Neural cell (in vitro differentiated cells): ENCODE measurements at regions not wholly inside any gene's neighbourhood (a gene's known extent, or its start where the extent isn't known, plus 50 kb on each side); places are given as distances from the start of the nearest gene placed in this dataset.

ENCODE experiments used
- H2AFZ ChIP-seq: fragments of 200-600, 300-800 bp; sonication (generic), shearing (Covaris generic); 2 replicates; pipeline ENCODE4 v1.6.0; 2014; ENCODE audit warnings: low read depth, mild to moderate bottlenecking, antibody characterized with exemption, low read length, moderate library complexity
- H3F3A ChIP-seq: fragments of 200-600 bp; shearing (Covaris generic); 2 replicates; pipeline ENCODE4 v1.6.1; 2016; ENCODE audit warnings: mild to moderate bottlenecking, moderate library complexity, mixed read lengths, antibody characterized with exemption, low read length; ENCODE audit not compliant: insufficient read depth, poor library complexity, severe bottlenecking
- H3K27ac ChIP-seq: fragments of 200-600, 300-800 bp; sonication (generic), shearing (Covaris generic); 2 replicates; pipeline ENCODE4 v1.5.1; 2014; ENCODE audit warnings: mild to moderate bottlenecking, low read length, moderate library complexity
- H3K27me3 ChIP-seq: fragments of 300-800, 200-600 bp; sonication (generic), shearing (Covaris generic); 2 replicates; pipeline ENCODE4 v1.6.0; 2014; ENCODE audit warnings: mild to moderate bottlenecking, low read depth, low read length, moderate library complexity; ENCODE audit not compliant: insufficient read depth
- H3K36me3 ChIP-seq: fragments of 300-800, 200-600 bp; sonication (generic), shearing (Covaris generic); 2 replicates; pipeline ENCODE4 v1.5.1; 2014; ENCODE audit warnings: mild to moderate bottlenecking, antibody characterized with exemption, low read length, moderate library complexity; ENCODE audit not compliant: insufficient read depth
- H3K4me2 ChIP-seq: fragments of 300-800, 200-600 bp; sonication (generic), shearing (Covaris generic); 2 replicates; pipeline ENCODE4 v1.6.0; 2014; ENCODE audit warnings: mild to moderate bottlenecking, low read length
- H3K4me3 ChIP-seq: fragments of 300-800, 200-600 bp; sonication (generic), shearing (Covaris generic); 2 replicates; pipeline ENCODE4 v1.5.1; 2014; ENCODE audit warnings: mild to moderate bottlenecking, low read length, moderate library complexity
- H3K79me2 ChIP-seq: fragments of 200-600 bp; shearing (Covaris generic); replicated peaks from 2 replicates; pipeline ENCODE4 v1.6.0; 2014; ENCODE audit warnings: mild to moderate bottlenecking, low read length, moderate library complexity; ENCODE audit not compliant: insufficient read depth
- H3K9ac ChIP-seq: fragments of 300-800, 200-600 bp; sonication (generic), shearing (Covaris generic); 2 replicates; pipeline ENCODE4 v1.6.1; 2016; ENCODE audit warnings: mild to moderate bottlenecking, low read length, mixed read lengths
- H3K9me2 ChIP-seq: fragments of 200-600 bp; shearing (Covaris generic); 2 replicates; pipeline ENCODE4 v1.6.1; 2016; ENCODE audit warnings: mild to moderate bottlenecking, low read length, mixed read lengths; ENCODE audit not compliant: insufficient read depth
- H3K9me3 ChIP-seq: fragments of 200-600, 300-800 bp; sonication (generic), shearing (Covaris generic); 2 replicates; pipeline ENCODE4 v1.6.1; 2016; ENCODE audit warnings: mild to moderate bottlenecking, mixed run types, low read length, moderate library complexity, mixed read lengths
- H4K20me1 ChIP-seq: fragments of 200-600 bp; shearing (Covaris generic); 2 replicates; pipeline ENCODE4 v1.6.1; 2016; ENCODE audit warnings: mild to moderate bottlenecking, mixed run types; ENCODE audit not compliant: insufficient read depth
- CTCF ChIP-seq: fragments of 450-650 bp; IDR thresholded peaks from 2 replicates; pipeline ENCODE4 v1.5.1; 2014; ENCODE audit warnings: antibody characterized with exemption, mild to moderate bottlenecking, moderate library complexity; ENCODE audit not compliant: poor library complexity, severe bottlenecking
- EP300 ChIP-seq: fragments of 450-650 bp; conservative IDR thresholded peaks from 2 replicates; pipeline ENCODE4 v1.6.1; 2014; ENCODE audit warnings: antibody characterized with exemption, mild to moderate bottlenecking, moderate library complexity; ENCODE audit not compliant: poor library complexity, severe bottlenecking
- EZH2 ChIP-seq: fragments of 200-600, 300-800 bp; shearing (Covaris generic), sonication (generic); IDR thresholded peaks from 2 replicates; pipeline ENCODE4 v1.6.1; 2014; ENCODE audit warnings: antibody characterized with exemption, low read length, borderline replicate concordance, mild to moderate bottlenecking; ENCODE audit not compliant: insufficient read depth, poor library complexity, severe bottlenecking
- MXI1 ChIP-seq: fragments of 450-650 bp; conservative IDR thresholded peaks from 2 replicates; pipeline ENCODE4 v1.6.1; 2014; ENCODE audit warnings: antibody characterized with exemption, mild to moderate bottlenecking; ENCODE audit not compliant: poor library complexity, severe bottlenecking
- POLR2AphosphoS5 ChIP-seq: IDR thresholded peaks from 2 replicates; pipeline ENCODE4 v1.6.1; 2012
- RAD21 ChIP-seq: fragments of 450-650 bp; conservative IDR thresholded peaks from 2 replicates; pipeline ENCODE4 v1.6.1; 2014; ENCODE audit warnings: antibody characterized with exemption, mild to moderate bottlenecking, moderate library complexity
- SMC3 ChIP-seq: fragments of 450-650 bp; conservative IDR thresholded peaks from 2 replicates; pipeline ENCODE4 v1.6.1; 2014; ENCODE audit warnings: antibody characterized with exemption, mild to moderate bottlenecking, moderate library complexity; ENCODE audit not compliant: poor library complexity
- TAF1 ChIP-seq: IDR thresholded peaks from 2 replicates; pipeline ENCODE4 v1.6.1; 2012; ENCODE audit warnings: low read depth
- TF ChIP-seq, protein P1 (sequence below): IDR thresholded peaks from 2 replicates; pipeline ENCODE4 v1.6.1; 2012; ENCODE audit warnings: borderline replicate concordance

DNA sequence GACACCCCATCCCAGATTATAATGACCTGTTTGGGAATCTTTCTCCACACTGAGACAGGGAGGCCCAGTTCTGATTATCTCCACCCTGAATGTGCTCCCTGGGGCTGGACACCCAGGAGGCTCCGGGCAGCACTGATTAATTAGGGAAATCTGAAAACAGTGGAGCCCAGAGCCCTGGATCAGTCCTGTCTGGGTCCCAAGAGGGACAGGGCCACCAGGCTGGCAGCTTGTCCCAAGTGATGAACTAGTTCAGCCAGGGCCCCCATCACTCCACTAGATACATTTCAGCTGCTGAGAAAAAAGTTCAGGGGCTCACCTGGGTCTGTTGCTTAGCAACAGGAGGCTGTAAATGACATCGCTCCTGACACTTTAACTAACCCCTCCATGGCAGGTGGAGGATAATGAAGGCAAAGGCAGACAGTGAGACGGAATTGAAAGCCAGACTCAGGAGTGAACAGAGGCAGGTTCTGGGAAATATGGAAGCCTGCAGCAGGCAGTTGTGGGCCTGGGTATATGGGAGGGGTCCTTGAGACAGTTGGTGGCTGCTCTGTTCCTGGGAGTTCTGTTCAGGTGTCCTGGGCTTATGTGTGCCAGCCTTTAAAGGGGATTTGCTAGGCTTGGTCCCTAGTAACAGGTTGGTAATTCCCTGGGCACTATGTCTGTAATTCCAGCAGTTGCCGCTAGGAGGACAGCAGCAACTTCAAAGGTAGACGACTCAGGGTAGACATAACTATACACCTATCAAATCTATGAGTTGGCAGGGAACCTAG lies 78.3 kb upstream of the CTNNBL1 start:
- Histone ChIP-seq H3K4me2 (no peak overlapping the region), H3K79me2 (no peaks in the 10 kb centered on the region), H3K9ac (peak overlapping the region; percentile 51), H3K27me3 (no peaks in the 10 kb centered on the region), H3K9me2 (no peaks in the 10 kb centered on the region), H3K36me3 (no peaks in the 10 kb centered on the region), H2AFZ (peak overlapping the region; percentile 3), H3K27ac (peak overlapping the region; percentile 81), H3K9me3 (no peaks in the 10 kb centered on the region), H4K20me1 (no peaks in the 10 kb centered on the region), H3K4me3 (peak overlapping the region; percentile 40), H3F3A (no peaks in the 10 kb centered on the region)
- TF ChIP-seq POLR2AphosphoS5 (peak; percentile 38), CTCF (peak; percentile 88), MXI1 (no peak), SMC3 (peak; percentile 69), EP300 (peak; percentile 86), EZH2 (no peak), RAD21 (peak; percentile 69), TAF1 (peak; percentile 56)
- TF ChIP-seq, protein P1, sequence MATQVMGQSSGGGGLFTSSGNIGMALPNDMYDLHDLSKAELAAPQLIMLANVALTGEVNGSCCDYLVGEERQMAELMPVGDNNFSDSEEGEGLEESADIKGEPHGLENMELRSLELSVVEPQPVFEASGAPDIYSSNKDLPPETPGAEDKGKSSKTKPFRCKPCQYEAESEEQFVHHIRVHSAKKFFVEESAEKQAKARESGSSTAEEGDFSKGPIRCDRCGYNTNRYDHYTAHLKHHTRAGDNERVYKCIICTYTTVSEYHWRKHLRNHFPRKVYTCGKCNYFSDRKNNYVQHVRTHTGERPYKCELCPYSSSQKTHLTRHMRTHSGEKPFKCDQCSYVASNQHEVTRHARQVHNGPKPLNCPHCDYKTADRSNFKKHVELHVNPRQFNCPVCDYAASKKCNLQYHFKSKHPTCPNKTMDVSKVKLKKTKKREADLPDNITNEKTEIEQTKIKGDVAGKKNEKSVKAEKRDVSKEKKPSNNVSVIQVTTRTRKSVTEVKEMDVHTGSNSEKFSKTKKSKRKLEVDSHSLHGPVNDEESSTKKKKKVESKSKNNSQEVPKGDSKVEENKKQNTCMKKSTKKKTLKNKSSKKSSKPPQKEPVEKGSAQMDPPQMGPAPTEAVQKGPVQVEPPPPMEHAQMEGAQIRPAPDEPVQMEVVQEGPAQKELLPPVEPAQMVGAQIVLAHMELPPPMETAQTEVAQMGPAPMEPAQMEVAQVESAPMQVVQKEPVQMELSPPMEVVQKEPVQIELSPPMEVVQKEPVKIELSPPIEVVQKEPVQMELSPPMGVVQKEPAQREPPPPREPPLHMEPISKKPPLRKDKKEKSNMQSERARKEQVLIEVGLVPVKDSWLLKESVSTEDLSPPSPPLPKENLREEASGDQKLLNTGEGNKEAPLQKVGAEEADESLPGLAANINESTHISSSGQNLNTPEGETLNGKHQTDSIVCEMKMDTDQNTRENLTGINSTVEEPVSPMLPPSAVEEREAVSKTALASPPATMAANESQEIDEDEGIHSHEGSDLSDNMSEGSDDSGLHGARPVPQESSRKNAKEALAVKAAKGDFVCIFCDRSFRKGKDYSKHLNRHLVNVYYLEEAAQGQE = peak; percentile 41

DNA sequence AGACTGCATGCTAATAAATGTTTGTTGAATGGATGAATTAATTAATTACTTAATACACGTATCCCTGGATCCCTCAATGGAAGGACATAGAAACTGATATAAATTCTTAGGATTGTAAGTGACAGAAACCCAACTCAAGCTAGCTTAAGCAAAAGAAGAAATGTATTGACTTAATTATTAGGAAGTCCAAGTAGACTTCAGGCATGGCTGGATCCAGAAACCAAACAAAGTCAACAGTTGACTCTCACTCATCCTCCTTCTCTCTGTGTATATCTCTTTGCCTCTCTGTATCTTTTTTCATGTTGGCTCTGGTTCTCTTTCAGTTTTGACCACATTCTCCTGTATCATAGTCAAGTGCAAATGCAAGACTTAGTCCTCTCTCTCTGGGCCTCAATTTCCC lies 82.0 kb upstream of the CTNNBL1 start:
- H3K79me2 ChIP-seq = no peaks in the 10 kb centered on the region
- no peak overlapping the region for H2AFZ ChIP-seq
- no peaks in the 10 kb centered on the region for H3K27me3 ChIP-seq
- H3K9me3 ChIP-seq = no peaks in the 10 kb centered on the region
- H3K9me2 ChIP-seq = no peaks in the 10 kb centered on the region
- no peak overlapping the region for H3K9ac ChIP-seq
- H3F3A ChIP-seq = no peaks in the 10 kb centered on the region
- no peak overlapping the region for H3K27ac ChIP-seq
- H3K4me2 ChIP-seq = no peak overlapping the region
- no peaks in the 10 kb centered on the region for H3K36me3 ChIP-seq
- no peaks in the 10 kb centered on the region for H4K20me1 ChIP-seq
- H3K4me3 ChIP-seq = no peak overlapping the region
- no peak for TF ChIP-seq SMC3
- no peak for TF ChIP-seq POLR2AphosphoS5
- no peak for TF ChIP-seq CTCF
- TF ChIP-seq TAF1 = no peak
- no peak for TF ChIP-seq RAD21
- no peak for TF ChIP-seq EZH2
- TF ChIP-seq, protein P1 = no peak
- TF ChIP-seq EP300 = no peak
- no peak for TF ChIP-seq MXI1
